ENCODE measurements at regions not wholly inside any gene's neighbourhood (a gene's known extent, or its start where the extent isn't known, plus 50 kb on each side); places are given as distances from the start of the nearest gene placed in this dataset.
A peak's percentile ranks its signal among the peaks of the same experiment; 100 is the strongest.

DNA sequence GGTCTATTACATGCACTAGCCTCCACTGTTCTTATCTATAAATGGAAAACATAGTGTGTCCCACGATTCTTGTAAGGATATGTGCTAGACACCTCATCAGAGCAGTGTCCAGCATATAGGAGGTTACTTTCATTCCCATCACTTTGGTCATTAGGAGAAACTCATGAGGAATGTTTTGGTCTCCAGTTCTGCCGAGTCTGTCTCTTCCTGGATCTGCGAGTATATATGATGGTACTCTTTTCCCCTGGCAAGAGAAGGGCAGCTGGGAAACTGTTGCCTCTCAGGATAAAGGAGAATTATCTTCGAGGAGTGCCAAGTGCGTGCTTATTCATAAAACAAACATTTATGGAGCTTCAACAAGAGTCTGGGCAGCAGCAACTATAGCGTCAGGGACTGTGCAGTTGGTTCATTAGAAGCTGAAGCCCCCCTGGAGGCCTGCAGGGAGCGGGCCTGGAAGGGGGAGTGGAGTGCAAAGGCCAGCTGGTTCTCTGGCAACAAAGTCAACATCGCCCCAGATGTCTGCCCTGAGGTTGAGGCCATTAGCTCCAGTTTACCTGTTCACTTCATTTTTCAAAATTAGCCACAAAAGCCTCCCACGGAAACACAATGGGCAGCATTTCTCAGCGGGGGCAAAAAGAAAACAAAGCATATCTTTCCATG, 811.9 kb downstream of the MAFB start:
- DNase-seq (ENCODE audit: low read depth in 2 of 2): no peak

- no peak for DNase-seq (ENCODE audit: low read depth in 2 of 2)
Measured at GRCh38 chr20:39875492-39876110, 813.4 kb downstream of the MAFB start.

- DNase-seq (ENCODE audit: low read depth in 2 of 2): peak; percentile 3 to 13
Measured at GRCh38 chr20:39874049-39874893, 814.8 kb downstream of the MAFB start.

DNA sequence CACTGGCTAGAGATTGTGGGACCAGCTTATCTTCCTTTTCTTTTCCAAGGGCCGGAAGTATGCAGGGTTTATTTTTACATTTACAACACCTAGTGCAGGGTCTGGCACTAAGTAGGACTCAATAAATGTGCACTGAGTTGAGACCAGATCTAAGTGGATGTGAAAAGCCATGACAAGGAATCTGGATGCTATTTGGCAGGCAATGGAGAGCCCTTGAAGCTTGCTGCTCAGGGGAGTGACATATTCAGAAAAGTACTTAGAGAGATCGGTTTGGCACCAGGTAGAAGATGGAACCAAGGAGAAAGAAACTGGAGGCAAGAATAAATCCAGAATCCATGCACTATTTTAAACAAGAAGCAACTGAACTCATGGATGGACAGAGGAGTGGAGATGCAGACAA, 815.8 kb downstream of the MAFB start:
- no peak for DNase-seq (ENCODE audit: low read depth in 2 of 2)

- no peak for DNase-seq (ENCODE audit: low read depth in 2 of 2)
Measured at GRCh38 chr20:39871013-39871412, 818.0 kb downstream of the MAFB start.

DNA sequence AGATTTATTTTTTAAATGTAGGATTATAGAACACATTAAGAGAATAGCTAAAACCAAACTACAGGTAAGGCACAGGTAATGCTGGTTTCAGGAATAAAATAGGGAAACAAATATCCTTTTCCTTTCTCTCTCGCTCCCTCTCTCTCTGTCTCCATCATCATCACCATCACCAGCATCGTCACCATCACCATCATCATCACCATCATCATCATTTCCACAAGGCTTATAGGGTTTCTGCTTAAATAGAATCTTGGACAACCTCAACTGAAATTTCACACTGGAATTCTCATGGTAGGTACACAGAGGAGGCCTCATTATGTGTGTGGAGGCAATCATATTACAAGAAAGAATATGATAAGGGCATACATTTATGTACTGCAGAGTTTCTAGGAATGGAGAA, 823.6 kb downstream of the MAFB start:
- DNase-seq (ENCODE audit: low read depth in 2 of 2): no peak

GRCh38 chr20:39862470-39862891, 826.6 kb downstream of the MAFB start:
- no peak for DNase-seq (ENCODE audit: low read depth in 2 of 2)

DNA sequence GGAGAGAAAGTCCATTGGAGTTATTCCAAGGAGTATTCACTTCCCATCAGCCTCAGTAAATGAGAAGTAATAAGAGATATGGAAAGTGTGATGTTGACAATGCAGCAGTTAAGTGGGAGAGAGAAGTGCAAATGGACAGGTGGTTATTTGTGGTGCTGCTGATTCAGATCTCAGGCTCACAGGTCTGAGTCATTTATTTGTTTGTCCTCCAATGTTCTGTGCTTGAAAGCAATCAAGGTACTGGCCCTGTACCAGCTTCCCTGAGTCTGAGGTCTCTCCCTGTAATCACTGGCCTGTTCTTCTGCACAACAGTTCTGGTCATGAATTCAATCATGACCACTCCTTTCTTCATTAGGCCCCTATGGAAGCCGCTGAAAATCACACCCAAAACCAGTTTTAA, 827.7 kb downstream of the MAFB start:
- DNase-seq (ENCODE audit: low read depth in 2 of 2): no peak

DNA sequence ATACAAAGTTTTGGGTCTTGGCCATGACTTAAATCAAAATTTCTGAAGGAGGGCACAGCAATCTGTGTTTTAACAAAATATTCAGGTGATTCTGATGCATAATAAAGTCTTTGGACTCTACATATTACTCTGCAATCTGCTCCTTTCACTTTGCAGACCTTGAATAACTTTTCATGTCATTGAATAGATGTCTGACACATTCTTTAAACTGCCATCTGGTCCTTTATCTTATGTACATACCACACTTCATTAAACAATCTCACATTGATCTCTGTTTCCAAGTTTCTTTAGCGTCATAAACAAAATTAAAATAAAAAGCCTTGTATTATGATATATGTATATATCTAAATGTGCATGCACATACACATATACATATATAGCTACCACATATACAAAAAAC, 831.2 kb downstream of the MAFB start:
- no peak for DNase-seq (ENCODE audit: low read depth in 2 of 2)

DNA sequence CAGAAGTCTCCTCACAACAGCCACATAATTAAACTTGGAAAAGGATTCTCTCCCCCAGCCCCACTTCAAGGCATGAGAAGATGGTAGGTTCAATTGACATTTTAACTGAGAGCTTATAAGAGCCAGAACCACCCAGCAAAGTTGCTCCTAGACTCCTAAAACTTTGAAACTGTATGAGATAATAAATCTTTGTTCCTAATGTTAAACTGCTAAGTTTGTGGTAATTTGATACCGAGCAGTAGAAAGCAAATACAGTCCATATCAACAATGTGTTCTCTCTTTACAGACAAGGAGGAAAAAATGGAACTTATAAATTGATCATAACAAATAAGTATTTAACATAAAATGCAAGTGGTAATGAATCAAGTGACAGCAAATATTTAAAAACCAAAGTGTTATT, 831.8 kb downstream of the MAFB start:
- DNase-seq (ENCODE audit: low read depth in 2 of 2): no peak

- no peak for DNase-seq (ENCODE audit: low read depth in 2 of 2)
Measured at GRCh38 chr20:39855799-39856198, 833.2 kb downstream of the MAFB start.

DNA sequence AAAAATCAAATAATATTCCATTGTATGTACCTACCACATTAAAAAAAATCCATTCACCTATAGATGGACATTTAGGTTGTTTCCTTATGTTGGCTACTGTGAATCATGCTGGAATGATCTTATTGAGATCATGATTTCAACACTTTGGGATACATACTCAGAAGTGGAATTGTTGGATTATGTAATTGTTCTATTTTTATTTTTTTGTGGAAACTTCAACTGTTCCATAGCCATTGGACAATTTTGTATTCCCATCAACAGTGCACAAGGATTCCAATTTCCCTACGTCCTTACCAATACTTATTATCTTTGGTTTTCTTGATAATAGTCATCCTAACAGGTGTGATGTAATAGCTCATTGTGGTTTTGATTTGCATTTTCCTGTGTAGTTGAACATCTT, 834.0 kb downstream of the MAFB start:
- no peak for DNase-seq (ENCODE audit: low read depth in 2 of 2)

DNA sequence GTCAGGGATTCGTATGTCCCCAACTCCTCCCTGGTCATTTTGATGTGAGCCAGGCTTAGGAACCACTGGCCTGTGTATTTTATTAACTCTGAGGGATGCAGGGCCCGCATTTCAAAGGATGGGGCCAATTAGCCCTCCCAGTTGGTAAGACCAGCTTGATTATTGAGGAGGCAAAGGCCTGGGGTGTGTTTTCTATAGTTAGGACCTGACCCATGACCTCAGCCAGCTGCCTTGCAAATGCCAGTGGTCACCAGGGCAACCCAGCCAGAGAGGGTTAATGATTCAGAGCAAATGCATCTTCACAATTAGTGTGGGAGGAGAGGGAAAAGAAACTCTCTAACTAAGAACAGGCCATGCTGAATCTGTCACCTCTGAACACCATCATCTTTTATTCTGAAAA, 835.4 kb downstream of the MAFB start:
- no peak for DNase-seq (ENCODE audit: low read depth in 2 of 2)

DNA sequence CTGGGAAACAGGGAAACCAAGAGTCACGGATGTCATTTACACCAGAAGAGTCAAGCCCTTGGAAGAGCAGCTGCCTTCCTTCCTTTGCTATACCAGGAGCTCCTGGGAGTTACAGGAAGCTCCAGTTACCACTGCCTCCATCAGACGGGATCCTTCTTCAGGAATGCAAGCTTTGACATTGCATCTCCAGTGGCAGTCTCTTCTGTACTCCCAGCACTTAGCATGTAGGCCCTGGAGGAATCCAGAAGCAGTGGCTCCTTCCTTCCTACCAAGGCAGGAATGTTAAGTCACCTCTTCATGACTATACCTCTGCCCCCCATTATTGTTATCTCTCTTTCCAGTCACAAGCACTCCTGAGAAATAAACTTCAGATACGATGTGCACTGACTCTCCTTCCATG, 836.0 kb downstream of the MAFB start:
- no peak for DNase-seq (ENCODE audit: low read depth in 2 of 2)

GRCh38 chr20:39851459-39851858, 837.6 kb downstream of the MAFB start:
- no peak for DNase-seq (ENCODE audit: low read depth in 2 of 2)

- DNase-seq (ENCODE audit: low read depth in 2 of 2): no peak
Measured at GRCh38 chr20:39850821-39851330, 838.2 kb downstream of the MAFB start.

DNA sequence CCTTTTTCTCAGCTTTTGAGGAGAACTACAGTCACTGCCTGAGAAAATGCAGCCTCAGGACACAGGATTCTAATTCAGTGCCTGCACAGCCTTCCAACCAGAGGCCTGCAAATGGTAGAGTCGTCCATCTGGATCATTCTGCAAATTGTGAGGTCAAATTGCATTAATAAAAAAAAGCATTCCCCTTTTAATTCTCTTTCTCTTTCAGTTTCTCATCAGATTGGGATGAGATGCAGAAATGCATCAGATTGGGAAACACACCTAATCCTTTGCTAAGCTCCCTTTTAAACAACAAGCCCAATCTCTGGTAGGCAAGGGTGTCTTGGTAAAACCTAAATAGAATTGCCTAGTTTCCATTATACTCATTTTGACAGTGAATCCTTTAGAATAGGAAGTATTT, 838.8 kb downstream of the MAFB start:
- no peak for DNase-seq (ENCODE audit: low read depth in 2 of 2)

- DNase-seq (ENCODE audit: low read depth in 2 of 2): no peak
Measured at GRCh38 chr20:39849664-39850063, 839.4 kb downstream of the MAFB start.

- DNase-seq (ENCODE audit: low read depth in 2 of 2): no peak
Measured at GRCh38 chr20:39849171-39849570, 839.9 kb downstream of the MAFB start.

DNA sequence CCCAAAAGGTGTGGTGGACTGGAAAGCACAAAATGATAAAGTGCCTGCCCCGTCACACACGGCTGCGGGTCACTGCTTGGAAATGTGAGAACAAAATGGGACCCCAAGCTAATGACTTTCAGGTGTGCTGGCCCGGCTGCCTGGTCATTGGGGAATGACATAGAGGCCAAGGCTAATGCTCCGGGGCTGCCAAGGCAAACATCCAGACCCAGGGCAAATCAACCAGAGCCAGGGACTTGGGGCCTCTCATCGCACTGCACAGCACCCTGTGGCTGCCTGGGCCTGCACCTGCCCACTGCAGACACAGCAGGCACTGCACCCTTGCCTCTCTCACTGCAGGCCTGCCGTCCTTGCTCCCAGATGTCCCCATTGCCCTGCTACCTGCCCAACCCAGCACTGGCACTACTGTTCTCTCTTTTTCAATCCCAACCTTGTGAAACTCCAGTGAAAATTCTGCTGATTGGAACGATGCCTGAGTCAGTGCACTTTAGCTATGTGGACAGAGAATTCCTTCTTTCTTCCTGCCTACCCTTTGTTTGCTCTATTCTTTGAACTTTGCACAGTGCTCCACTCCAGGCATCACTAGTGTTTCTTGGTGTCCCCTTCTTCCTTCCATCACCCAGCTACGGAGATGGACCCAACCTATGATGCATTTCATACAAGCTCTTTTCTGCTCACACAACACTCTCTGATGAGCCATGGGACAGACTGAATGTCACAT, 849.5 kb downstream of the MAFB start:
- no peak for DNase-seq (ENCODE audit: low read depth in 2 of 2)

- no peak for DNase-seq (ENCODE audit: low read depth in 2 of 2)
Measured at GRCh38 chr20:39837561-39837960, 851.5 kb downstream of the MAFB start.

Measured in stimulated activated CD8-positive, alpha-beta memory T cell treated with anti-CD3 and anti-CD28 coated beads, Interleukin-2, amount 100 ng/mL, for 48 hours (primary cell).